ENCODE measurements at regions not wholly inside any gene's neighbourhood (a gene's known extent, or its start where the extent isn't known, plus 50 kb on each side); places are given as distances from the start of the nearest gene placed in this dataset.

DNA sequence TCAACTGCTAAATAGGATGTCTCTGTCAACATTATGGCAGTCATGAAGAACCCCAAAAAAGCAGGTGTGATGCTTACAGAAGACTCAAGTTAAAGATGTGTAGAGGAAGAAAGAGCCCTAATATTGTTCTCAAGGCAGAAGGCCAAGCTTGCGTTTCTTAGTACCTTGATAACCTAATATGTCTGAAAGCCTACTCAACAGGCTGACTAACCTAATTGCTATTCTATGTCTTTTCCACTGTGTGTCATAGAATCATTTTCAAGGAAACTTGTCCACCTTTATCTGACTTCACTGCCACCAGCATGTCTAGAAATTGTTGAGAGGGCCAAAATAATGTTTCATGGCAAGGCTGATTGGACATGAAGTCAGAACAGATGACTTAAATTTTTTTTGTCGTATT lies 373.2 kb downstream of the BTG1 start:
- TF ChIP-seq, protein P1, sequence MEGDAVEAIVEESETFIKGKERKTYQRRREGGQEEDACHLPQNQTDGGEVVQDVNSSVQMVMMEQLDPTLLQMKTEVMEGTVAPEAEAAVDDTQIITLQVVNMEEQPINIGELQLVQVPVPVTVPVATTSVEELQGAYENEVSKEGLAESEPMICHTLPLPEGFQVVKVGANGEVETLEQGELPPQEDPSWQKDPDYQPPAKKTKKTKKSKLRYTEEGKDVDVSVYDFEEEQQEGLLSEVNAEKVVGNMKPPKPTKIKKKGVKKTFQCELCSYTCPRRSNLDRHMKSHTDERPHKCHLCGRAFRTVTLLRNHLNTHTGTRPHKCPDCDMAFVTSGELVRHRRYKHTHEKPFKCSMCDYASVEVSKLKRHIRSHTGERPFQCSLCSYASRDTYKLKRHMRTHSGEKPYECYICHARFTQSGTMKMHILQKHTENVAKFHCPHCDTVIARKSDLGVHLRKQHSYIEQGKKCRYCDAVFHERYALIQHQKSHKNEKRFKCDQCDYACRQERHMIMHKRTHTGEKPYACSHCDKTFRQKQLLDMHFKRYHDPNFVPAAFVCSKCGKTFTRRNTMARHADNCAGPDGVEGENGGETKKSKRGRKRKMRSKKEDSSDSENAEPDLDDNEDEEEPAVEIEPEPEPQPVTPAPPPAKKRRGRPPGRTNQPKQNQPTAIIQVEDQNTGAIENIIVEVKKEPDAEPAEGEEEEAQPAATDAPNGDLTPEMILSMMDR (IDR thresholded peaks at IDR 0.05; ENCODE audit: low read depth, low read length): no peak
- no peak for TF ChIP-seq EZH2phosphoT487 (IDR thresholded peaks at IDR 0.05; ENCODE audit: low read depth)

All from OCI-LY3 (cell line).